Islet of Langerhans (tissue), 1 donor: ENCODE measurements at regions not wholly inside any gene's neighbourhood (a gene's known extent, or its start where the extent isn't known, plus 50 kb on each side); places are given as distances from the start of the nearest gene placed in this dataset.

Experiments
- FAIRE-seq: peaks from one replicate; lab custom pipeline; 2011; peaks lifted over from hg19 to GRCh38; lab: Jason Lieb, UNC

DNA sequence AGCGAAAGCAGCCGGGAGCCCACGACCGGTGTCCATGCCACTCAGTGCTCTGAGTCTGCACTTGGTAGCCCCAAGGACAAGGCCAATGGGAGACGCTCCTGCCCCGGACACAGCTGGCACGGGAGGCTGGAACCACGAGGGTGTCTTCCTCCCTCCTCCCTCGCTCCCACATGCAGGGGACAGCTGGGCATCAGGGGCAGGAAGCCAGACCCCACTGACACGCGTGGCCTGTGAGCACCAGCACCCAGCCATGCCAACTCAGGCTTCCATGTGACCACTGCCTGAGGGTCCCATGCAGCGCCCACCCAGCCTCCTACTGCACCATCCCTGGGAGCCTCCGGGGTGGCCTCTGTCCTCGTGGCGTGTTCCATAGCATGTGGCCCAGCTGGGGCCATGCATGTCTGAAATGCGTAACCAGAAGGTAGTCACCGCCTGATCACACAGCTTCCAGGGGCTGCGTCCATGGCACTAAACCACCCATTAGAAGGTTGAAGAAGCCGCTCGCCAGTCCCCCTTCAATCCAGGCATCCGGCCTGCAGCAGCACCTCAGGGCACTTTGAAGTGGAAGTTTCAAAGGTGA lies 323.2 kb upstream of the SALL3 start:
- FAIRE-seq, result no peak

DNA sequence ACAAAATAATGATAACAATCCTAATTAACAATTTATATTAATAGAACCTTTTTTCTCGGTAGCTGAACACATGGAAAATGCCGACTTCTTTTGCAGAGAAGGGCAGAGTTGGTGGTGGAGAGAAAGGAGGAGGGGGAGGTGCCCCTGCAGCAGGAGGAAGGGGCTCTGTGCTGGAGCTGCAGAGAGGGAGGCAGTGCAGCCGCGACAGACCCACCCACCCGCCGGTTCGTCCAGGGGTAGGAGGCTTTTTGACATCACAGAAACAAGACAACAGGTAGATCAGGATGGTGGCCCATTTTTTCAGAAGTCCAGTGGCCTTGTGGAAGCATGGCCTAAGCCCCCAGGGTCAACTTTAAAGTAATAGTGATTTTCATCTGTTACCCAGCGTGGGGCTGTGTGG lies 321.1 kb upstream of the SALL3 start:
- FAIRE-seq, result no peak

DNA sequence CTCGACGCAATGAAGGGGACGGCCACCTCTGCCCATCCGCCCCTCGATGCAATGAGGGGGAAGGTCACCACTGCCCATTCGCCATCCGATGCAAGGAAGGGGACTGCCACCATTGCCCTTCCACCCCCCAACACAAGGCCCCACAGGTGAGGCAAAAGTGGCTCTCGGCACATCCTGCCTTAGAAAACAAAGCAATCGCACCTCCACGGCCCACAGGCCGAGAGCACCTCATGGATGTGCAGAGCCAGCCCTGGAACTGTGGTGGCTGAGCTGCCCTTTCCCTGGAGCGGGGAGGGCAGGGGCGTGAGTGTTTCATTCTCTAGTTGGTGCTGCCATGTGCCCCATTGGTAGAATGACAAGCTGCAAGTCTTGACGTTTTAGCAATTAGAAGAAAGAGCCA lies 320.6 kb upstream of the SALL3 start:
- no peak for FAIRE-seq

DNA sequence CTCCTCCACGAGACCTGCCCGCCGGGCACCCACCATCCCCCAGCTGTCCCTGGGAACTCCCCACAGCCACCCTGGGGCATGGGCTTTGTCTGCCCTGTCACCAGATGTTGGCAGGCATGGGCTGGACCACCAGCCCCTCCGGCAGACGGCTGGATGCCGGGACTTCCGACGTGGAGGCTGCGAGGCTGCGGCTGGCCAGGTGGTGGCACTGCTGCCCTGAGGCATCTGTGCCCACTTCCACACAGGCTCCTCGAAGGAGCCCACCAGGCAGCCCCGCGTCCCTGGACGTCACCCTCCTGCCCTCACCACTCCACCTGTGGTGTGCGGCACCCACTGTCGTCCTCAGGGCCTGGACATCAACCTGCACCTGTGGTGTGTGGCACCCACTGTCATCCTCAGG lies 319.9 kb upstream of the SALL3 start:
- FAIRE-seq, result no peak

DNA sequence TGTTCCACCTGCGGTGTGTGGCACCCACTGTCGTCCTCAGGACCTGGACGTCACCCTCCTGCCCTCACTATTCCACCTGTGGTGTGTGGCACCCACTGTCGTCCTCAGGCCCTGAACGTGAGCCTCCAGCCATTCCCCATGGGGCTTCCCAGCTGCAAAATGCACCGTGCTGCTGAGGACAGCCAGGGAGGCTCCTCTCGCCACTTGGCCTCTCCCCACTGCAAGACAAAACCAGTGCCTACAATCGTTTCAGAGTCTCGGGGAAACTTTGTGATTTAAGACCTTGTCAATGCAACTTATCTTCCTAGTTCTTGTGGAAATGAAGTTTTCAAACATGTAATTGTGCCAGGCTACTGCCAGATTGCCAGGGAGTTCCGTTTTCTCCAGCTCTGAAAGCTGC lies 319.3 kb upstream of the SALL3 start:
- no peak for FAIRE-seq

DNA sequence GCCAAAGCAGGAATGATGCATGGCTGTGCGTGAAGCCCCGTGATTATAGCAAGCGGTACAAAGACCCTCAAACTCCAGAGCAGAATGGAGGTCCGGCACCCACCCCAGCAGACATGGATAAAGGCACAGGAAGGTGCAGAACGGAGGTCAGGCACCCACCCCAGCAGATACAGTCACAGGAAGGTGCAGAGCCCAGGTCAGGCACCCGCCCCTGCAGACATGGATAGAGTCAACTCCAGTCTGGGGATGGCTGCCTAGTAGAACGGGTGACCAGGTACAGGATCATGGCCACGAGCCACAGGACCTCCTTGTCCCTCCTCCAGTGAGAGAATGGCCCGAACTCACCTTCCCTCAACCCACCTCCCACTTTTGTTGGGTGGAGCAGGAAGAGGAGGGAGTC lies 318.3 kb upstream of the SALL3 start:
- FAIRE-seq, result no peak

DNA sequence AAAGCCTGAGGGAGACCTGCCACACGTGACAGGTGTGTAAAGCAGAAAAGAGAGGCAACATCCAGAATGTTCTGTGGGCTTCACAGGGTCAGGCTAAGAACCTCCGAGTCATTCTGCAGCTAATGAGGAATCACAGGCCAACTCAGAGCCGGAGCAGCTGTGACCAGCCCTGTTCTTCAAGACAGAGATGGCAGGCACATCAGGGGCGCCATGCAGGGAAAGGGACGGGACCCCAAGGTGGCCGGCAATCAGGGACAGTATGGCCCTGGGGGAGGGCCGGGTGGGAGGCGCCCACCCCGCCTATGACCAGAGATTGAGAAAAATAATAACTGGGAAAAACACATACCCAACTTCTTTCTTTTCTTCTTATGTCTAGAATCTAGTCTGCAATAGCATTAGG lies 316.7 kb upstream of the SALL3 start:
- FAIRE-seq, result no peak

DNA sequence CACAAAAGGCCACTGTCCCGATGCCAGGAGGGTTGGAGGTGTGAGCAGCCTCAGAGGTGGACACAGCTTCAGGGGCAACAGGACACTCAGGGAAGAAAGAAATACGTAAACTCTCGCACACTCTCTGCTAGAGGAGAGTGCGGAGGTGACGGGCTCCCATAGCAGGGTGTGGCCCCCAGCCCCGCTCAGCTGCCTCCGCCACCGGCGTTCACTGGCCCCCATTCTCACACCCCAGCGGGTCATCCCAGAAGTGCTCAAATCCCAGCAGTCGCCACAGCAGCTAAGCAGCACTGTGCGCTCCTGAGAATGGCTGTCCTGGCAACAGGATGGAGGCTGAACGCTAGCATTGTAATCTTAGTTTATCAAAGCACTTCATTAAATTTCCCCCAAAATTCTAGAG lies 315.6 kb upstream of the SALL3 start:
- no peak for FAIRE-seq

DNA sequence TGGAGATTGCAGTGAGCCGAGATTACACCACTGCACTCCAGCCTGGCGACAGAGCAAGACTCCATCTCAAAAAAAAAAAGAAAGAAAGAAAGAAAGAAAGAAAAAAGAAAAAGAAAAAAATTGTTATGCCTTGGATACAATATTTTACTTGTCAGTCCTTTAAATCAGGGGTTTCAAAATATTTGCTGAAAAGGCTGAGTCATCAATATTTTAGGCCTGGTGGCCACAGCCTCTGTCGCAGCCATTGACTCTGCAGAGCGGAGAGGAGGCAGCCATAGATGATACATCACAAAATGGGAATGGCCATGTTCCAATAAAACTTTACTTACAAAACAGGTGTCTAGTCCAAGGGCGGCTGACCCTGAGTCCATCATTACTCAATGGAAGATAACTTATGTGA lies 314.8 kb upstream of the SALL3 start:
- FAIRE-seq, result no peak

DNA sequence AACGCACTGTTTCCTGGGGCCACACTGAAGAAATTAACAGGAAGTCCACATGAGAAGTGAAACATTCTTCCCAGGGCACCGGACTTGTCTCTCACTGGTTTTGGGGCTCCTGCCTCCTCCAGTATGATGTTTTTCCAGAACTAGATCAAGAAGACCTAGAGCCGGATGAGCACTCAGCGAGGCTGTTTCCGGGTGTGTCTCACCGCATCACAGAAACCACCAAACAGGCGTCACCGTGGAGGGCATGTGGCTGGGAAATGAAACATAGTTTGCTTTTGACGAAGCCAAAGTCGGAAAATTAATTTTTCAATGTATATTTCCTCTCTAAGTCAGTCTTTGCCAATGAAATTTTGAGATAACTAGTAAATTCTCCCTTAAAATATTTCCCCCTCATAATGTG lies 314.0 kb upstream of the SALL3 start:
- FAIRE-seq, result no peak

DNA sequence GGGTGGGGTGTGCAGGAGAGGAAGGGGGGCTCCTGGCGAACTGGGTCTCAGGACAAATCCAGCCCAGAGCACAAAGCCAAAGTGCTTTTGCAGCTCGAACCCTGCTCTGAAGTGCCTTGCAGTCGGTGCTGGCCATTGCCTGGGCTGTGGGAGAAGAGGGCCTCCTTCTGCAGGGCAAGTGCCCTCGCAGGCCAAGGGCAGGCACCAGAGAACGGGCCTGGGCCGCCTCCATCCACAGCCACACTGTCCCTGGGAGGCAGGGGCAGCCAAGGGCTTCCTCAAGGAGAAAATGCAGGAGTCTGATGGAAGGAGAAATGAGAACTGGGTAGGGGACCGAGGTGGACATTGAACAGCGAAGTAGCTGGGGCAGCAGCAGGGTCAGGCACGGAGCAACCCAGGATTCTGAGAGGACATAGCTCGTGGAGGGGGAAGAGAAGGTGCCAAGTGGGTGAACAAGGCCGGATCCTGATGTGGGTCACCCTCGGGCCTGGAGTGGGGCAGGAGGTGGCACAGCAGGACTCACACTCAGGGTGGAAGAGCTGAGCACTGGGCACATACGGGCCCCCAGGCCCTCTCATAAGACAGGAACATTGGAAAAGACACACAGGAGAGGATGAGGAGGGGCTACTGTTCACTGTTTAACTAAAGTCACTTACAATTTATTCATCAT lies 312.8 kb upstream of the SALL3 start:
- no peak for FAIRE-seq

DNA sequence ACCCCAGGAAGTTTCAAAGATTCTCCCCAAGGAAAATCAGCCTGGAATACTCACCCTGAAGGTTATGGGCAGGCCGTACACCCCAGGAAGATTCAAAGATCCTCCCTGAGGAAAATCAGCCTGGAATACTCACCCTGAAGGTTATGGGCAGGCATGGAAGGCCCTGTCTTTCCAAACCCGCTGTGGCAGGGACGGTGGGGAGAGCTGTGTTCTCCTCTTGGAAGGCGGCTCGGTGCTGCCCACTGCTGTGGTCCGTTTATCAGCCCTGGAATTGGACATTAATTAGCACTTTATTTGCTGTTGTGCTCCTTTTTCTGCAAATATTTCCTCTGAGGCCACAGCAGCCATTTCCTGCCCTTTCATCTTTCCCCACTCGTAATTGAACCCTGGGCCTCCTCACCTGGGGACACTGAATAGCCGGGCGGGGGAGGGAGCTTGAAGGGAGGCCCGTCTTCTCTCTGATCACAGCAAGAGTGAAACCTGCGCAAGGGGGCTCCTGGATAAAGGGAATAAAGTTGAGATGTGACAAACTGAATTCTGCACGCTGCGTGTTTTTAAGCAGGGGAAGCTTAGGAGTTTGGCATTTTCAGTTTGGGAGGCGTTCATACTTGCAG lies 308.7 kb upstream of the SALL3 start:
- no peak for FAIRE-seq

DNA sequence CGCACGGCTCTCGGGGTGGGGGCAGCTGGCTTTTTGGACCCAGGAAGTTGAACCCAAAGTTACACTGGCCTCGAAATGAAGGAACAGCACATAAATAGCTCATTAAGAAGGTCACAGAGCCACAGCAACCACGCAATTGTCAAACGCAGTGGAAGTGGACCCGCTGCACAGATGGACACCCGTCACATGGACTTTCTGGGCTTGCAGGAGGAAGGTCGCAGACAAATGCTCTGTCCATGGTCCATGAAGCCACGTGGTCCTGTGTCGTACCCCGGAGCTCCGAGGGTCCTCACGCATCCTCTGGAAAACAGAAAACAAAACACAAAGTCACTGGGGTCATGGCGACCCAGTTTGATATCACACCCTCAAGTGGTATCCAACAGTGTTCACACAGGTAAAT lies 308.1 kb upstream of the SALL3 start:
- FAIRE-seq, result no peak

DNA sequence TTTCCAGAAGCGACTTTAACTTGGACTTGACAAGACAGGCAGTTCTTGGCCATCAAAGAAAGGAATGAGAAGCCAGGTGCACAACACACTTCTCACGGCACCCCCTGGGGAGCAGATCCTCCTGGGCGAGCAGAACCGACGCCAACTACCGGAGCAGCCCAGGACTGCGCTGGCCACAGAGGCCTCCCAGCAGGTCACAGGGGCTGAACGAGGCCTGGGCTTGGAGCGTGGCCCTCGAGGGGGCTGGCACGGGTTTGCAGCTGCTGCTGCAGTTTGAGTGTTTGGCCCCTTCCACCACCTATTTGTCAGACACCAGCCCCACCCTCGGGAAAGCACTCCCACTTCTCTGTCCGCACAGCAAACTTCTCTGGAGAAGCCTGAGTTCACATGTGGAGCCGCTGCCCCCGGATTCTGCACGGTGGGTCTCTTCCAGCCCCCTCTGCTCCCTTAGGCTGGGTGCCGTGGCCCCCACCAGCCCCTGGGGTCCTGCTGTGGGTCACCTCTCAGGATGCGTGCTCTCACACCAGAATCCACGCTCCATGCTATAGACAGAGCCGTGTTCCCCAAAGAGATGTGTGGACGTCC lies 306.7 kb upstream of the SALL3 start:
- no peak for FAIRE-seq

DNA sequence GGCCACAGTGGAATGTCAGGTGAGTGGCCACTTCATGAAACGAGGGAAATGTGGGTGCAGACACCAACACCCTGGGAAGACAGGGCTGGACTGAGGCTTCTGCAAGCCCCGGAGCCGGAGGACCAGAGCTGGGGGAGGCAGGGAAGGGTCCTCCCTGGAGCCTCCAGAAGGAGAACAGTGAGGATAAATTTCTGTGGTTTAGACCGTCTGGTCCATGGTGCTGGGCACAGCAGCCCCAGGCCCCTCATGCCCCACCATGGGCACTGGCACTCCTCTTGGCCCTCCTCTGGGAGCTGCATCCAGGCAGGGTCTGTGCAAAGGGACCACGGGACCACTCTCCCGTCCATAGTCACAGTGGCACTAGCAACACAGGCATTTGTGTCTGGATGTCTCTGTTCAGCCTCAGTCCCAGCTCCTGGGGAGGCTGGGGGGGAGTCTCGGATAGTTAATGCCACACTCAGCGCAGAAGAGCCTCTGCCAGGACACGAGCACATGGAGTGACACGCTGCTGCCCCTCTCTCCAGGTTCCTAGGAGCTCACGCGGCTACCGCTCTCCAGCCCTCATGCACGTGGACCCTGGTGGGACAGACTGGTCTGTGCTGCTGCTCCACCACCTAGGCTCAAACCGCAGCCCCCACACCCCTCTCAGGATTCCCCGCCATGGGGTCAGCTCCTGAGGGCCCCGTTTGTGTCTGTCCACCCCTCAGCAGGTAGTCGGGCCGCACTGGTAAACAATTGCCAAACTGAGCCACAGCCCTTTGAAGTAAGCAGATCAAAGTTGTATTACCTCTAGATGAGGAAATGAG lies 305.9 kb upstream of the SALL3 start:
- no peak for FAIRE-seq

DNA sequence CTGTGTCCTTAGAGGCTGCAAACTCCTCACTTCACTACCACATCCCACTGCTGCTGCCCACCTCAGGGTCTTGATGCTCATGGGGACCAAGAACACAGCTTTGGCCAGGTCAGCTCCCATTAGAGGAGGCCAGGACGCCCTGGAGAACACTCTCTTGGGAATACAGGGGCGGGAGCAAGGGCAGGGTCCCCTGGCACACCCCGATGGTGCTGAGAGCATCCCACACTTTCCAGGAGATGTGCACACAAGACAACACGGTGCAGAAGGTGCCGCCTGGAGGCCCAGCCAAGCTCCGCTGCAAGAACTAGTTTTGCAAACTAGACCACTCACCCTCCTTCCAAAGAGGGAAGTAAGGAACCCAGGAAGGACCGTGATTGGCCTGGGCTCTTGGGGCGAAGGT lies 304.4 kb upstream of the SALL3 start:
- FAIRE-seq, result no peak

DNA sequence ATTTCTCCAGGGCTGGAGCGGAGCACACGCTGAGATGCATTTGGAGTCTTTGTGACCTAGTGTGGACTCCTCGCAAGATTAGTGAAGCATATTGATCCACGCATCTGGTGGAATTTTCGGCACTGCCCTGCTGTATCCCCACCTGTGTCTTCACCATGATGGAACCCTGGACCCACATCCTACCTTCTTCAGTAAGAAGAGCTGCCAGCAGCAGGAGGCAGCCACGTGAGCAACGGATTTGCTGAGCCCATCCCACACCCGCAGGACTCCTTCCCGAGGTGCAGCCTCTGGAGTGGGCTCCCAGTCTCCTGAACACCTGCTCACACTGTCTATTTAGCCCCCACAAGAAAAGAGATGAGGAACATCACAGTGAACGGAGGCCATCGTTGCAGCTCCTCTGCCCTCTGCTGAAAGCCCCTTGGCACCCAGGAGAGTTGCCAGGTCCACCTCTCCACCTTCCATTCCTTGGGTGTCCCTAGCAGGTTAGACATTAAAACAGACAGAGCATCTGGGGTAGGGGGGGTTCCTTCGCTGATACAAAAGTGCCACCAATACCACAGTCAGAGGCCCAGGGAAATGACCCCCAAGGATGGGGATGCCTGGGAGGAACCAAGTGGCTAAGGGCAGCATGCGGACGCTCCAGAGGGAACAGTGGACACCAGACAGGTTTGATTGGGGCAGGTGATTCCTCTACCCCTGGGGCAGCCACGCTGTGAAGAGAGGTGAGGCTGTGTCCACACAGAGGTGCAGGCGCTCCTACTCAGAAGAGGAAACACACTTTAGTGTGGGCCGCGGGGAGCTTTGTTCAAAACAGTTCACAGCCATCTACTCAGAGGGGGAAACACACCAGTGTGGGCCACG lies 302.8 kb upstream of the SALL3 start:
- no peak for FAIRE-seq

DNA sequence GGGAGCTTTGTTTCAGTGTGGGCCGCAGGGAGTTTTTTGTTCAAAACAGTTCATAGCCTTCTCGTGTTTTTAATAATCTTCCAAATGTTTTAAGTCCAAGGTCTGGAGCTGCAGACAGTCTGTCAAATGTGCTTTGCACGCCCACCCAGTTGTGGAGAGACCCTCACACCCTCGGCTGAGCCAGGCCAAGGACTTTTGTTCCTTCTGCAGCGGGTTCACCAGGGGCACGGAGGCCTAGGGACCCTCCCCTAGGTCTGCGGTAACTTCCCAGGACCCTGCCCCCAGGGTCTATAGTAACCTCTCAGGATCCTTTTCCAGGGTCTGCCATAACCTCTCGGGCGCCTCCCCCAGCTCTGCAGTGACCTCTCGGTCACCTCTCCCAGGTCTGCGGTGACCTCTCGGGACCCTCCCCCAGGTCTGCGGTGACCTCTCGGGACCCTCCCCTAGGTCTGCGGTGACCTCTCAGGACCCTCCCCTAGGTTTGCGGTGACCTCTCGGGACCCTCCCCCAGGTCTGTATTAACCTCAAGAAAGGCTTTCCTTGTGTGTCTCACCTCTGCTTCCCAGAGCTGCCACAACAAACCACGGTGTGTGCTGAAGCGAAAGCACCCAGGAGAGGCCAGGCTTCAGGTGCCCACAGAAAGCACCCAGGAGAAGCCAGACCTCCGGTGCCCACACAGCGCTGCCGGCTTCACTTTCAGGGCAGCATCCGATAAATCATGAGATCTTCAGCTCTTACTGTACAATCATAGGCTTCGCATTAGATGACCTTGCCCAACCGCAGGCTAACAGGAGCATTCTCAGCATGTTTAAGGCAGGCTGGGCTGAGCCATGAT lies 301.9 kb upstream of the SALL3 start:
- no peak for FAIRE-seq

DNA sequence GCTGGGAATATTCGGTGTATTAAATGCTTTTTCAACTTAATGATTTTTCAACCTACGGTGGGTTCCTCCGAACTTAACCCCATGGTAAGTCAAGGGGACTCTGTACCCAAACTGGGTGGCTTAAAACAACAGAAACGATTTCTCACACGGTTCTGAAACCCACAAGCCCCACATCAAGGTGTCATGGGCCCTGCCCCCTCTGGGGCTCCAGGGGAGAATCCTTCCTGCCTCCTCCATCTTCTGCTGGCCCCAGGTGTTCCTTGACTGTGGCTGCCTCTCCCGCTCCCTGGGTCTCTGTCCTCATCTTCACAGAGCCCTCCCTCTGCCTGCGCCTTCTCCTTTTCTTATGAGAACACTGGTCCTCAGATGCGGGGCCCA lies 301.3 kb upstream of the SALL3 start:
- no peak for FAIRE-seq

DNA sequence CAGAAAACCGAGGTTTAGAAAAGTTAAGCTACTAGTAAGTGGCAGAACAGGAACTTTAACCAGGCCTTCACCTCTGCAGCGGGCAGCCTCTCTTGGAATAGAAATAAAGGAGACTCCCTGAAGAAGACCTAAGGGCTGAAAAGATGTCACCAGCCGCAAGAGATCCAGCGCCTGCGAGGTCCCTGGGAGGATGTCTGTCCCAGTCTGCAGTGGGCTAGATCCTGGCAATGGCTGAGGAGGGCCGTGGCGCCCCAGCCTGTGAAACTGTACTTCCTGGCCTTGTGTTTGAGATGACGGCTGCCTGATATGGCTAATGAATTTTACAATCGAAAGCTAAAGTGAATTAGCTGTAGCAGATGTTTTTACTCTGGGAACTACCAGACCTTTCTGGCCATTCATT lies 300.6 kb upstream of the SALL3 start:
- no peak for FAIRE-seq

DNA sequence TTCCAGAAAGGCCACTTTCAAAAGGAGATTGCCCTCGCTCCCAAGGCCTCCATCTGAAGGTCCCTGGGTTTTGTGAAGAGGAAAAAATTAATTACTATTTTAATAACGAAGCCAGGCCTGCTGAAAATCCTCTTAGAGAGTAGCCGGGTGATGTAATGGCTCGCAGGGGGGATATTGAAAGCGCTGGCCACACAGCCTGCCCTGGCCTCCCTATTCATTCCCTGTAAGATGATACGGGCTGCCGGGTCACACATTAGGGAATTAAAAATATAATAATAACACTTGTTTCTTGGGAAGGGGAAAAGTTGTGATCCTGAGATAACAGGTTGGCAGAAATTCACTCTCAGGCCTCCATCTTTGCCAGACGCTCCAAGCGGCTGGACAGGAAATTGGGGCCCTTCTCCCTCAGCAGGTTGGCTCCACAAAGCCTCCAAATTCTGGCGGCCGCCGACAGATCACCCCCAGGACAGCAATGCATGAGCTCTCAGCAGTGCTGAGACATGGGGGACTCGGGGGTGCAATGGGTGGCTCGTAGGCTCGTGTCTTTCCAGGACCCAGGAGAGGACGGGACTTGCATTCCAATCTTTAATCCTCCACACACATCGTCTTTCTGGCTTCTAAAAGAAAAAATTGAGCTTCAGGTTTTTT lies 299.9 kb upstream of the SALL3 start:
- no peak for FAIRE-seq
